ENCODE measurements at regions not wholly inside any gene's neighbourhood (a gene's known extent, or its start where the extent isn't known, plus 50 kb on each side); places are given as distances from the start of the nearest gene placed in this dataset.
A peak's percentile ranks its signal among the peaks of the same experiment; 100 is the strongest.

DNA sequence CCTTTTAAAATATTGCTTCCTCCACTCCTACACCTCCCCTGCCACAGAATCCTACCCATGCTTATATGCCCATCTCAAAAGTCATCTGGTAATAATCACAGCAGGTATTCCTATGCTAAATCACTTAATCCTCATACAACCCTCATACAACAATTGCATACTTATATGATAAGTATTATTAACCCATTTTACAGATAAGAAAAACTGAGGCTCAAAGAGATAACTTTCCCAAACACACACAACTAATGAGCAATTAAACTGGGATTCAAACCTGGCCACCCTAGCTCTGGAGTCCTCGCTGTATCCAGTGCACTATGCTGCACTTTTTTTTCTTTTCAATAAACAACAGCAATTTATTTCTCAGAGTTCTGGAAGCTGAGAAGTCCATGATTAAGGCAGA, 99.8 kb upstream of the TSPAN5 start:
- DNase-seq: no peak

DNA sequence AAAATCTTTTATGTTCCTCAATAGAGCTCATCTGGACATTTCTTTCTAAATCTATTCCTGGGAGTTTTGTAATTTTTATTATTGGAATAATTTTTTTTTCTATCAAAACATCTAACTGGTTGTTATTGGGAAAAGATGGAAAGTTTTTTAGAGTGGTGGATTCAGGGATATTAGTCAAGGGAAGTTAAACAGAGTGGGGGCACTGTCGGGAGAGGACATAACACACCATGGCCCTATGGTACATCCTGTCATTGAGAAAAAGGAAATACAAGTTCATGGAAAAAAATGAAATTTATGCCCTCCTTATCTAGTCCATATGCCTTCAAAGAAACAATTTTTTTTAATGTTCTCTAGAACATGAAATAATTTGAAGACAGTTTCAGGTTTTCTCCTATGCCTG, 96.3 kb upstream of the TSPAN5 start:
- no peak for DNase-seq

DNA sequence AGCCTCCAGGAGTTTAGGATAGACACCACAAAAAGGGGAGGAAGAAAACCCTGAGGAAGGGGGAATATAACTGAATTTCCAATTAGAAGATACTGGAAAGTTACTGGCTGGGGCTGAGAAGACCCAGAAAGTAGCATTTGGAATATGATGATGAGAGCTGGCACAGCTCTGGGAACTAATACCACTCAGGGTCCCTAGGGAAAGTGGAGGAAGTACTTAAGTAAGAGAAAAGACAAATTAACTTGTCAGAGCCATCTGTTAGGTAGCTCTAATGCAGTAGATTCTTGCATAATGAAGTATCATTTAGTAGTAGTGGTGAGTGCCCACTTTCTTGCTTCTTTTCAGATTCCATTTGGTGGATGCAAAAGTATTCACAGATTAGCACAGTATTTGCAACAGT, 90.8 kb upstream of the TSPAN5 start:
- no peak for DNase-seq

GRCh38 chr4:98748609-98749008, 90.2 kb upstream of the TSPAN5 start:
- DNase-seq: no peak

DNA sequence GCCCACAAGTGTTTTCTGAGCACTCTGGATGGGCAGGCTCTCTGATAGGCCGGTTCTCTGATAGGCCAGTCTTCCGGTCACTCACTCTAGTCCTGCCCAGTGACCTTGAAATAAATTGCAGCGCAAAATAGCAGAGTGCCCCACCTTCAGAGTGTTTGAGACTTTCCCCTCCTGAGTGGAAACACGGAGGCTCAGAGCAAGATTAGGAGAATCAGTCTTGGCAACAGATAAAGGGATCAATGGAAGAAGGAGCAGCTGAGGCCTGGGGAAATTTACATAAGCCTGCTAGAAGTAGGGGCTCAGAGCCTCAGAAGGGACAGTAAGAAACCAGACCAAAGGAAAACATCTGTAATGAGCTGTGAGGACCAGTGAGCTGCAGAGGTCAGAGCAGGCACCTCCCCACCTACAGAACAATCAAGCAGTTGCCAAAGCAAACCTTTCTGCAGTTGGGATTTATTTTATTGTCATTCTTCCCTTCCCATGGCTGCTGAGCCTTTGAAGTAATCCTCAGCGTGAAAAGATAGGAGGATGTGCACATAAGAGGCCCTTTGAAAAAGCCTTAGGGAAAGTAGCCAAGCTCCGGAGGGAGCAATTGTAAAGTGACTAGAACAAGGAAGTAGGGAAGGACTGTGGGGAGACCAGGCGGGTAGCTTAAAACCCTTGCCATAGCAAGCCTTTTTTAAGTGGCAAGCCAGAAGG, 89.1 kb upstream of the TSPAN5 start:
- DNase-seq: no peak

- DNase-seq: no peak
Observed at GRCh38 chr4:98746936-98747335, 88.5 kb upstream of the TSPAN5 start.

- no peak for DNase-seq
Observed at GRCh38 chr4:98746530-98746929, 88.1 kb upstream of the TSPAN5 start.

DNA sequence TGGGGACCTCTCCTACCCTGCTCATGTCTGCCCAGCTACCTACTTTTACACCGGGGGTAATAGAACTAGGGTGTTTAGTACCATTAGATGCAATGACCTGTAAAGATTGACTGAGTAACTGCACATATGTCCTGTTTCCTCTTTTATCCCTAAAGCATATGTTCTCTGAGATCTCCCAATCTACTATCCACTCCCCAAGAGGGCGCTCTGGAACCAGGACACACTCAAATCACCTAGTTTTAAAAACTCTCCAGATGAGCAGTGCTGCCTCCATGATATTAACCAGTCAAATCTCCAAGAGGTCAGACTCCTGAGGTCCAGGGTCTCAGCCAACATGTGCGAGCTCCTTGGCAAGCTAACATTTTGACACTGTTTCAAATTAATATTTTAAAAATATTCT, 87.0 kb upstream of the TSPAN5 start:
- DNase-seq: no peak

DNA sequence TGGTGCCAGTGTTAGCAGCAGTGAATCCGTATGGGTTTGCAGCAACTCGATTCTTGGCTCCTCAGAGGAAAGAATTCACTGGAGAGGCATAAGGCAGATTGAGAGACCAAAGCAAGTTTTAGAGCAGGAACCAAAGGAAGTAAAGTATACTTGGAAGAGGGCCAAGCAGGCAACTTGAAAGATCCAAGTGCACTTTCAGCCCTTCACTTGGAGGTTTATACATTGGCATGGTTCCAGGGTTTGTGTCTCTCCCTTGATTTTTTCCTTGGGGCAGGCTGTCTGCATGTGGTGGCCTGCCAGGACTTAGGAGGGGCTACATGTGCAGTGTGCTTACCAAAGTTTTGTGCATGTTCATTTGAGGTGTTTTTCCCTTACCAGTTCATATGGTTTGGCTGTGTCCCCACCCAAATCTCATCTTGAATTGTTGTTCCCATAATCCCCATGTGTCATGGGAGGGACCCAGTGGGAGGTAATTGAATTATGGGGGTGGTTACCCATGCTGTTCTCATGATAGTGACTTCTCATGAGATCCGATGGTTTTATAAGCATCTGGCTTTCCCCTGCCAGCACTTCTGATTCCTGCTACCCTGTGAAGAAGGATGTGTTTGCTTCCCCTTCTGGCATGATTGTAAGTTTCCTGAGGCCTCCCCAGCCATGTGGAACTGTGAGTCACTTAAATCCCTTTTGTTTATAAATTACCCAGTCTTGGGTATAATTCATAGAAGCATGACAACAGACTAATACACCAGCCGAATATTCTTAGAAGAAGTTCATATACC, 86.2 kb upstream of the TSPAN5 start:
- DNase-seq: no peak

DNA sequence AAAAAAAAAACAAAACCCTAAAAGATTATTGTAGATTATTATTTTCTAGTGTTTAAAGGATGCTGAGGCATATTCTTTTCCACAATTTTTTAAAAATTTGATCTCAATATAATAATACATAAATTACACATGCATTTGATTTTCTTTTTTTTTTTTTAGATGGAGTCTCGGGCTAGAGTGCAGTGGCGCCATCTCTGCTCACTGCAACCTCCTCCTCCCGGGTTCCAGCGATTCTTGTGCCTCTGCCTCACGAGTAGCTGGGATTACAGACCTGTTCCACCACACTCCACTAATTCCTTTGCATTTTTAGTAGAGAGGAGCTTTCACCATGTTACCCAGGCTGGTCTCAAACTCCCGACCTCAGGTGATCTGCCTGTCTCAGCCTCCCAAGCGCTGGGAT, 83.5 kb upstream of the TSPAN5 start:
- no peak for DNase-seq

GRCh38 chr4:98739751-98740150, 81.3 kb upstream of the TSPAN5 start:
- DNase-seq: no peak

DNA sequence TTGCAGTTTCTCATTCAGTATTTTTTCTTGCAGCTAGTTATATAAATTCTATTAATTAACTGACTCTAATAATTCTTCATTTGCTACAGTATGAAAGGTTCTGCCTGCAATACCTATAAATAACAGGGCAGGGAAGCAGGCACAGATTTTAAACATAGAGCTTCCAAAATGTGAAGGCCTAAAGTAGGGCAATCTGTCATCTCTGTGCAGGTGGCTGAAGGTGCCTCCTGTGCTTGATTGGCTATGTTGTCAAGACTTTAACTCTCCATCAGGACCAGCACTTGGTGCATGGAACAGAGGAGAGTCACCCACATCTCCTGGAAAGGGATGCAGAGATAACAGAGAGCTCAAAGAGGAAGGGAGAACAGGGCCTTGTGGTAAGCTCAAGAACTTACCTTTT, 75.2 kb upstream of the TSPAN5 start:
- DNase-seq: no peak

GRCh38 chr4:98728871-98729270, 70.5 kb upstream of the TSPAN5 start:
- no peak for DNase-seq

GRCh38 chr4:98728433-98728832, 70.0 kb upstream of the TSPAN5 start:
- DNase-seq: peak; percentile 3

DNA sequence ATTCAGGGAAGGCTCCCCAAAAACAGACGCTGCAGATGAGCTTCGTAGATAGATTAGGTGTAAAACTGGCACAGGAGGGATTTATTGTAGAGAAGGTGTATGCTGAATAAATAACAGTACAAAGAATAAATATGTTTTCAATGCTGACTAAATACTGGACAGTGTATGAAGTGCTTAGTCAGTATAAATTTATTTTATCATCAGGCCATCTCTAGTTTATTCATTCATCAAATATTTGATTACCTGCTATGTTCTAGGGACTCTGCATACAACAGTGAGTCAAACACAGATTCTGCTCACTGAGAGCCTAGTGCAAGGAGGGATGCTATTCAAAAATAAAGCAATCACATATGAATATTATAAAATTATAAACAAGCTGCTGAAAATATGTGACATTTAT, 63.6 kb upstream of the TSPAN5 start:
- DNase-seq: no peak

GRCh38 chr4:98720871-98721480, 62.6 kb upstream of the TSPAN5 start:
- DNase-seq: no peak

DNA sequence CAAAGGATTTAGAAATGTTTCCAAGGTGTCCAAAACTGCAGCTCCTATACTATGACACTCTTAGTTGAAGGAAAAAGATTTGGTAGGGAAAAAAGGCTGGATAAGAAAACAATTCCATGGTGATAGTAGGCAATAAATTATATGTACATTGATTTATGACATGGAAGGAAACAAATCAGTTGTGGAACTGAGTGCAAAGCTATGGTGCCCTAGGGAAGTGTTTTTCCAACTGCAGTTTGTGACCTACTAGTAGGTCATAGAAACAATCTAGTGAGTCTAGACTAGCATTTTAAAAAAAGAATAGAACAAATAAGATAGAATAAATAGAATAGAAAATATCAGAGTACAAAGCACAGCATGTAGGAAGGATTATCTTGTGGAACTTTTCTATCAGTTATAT, 58.4 kb upstream of the TSPAN5 start:
- no peak for DNase-seq

- DNase-seq: no peak
Observed at GRCh38 chr4:98712607-98713006, 54.2 kb upstream of the TSPAN5 start.

DNA sequence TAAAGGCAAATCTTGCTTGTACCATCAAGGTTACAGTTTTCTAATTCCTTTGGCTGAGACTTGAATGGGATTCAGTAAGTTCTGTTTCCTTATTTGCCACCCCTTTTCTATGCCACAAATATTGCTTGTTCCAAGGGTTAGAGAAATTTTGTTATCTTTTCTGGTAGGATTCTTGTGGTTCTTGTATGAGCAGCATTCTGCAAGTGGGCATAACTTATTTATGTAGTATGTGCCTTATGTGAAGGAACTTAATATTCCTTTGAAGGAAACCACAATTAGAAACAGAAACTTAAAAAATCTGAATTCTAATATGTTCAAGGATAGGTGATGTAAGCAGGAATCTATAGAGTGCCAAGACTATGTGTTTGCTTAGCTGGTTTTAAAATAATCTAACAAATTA, 53.1 kb upstream of the TSPAN5 start:
- DNase-seq: no peak

DNA sequence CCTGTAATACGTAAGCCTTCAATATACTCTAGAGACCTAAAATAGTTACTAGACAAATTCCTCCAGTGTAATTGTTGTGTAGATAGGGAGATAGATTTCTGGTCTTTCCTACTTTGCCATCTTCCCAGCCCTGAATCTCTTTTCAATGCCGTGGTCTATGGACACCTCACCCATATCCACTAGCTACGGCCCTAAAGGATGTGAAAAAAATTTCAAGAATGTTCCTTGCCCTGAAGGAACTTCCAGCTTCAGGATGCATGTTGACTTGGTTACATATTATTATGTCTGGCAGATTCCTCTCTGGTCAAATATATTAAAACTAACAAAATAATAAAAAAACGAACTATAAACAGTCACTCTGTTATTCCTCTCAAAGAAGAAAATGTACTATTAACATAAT, 52.4 kb upstream of the TSPAN5 start:
- no peak for DNase-seq
